Right lobe of liver (tissue), 4 donors: ENCODE measurements at regions not wholly inside any gene's neighbourhood (a gene's known extent, or its start where the extent isn't known, plus 50 kb on each side); places are given as distances from the start of the nearest gene placed in this dataset.

ENCODE experiments used
- CTCF ChIP-seq, 4 donors: fragments of 200-600 bp in 3 of 4; fragments of 450-650 bp in 1 of 4; IDR thresholded peaks; one replicate each; pipeline versions ENCODE4 v1.5.1 to v1.8.0; 2016 to 2022; ENCODE audit warnings: antibody characterized with exemption in 4 of 4, mild to moderate bottlenecking in 2 of 4
- POLR2A ChIP-seq: fragments of 450-650 bp; IDR thresholded peaks from one replicate; pipeline ENCODE4 v1.6.1; 2017; ENCODE audit warnings: antibody characterized with exemption, mild to moderate bottlenecking
- donor health status: DM: no; HTN: no; CAD: no.
- donor health status: DM: no; HTN: no; CAD: no.
- donor health status: DM: no; HTN: yes; CAD: no.

- TF ChIP-seq CTCF (IDR thresholded peaks at IDR 0.05) (no peak), POLR2A (no peak)
Measured at GRCh38 chr3:67821135-67821534, 166.7 kb upstream of the SUCLG2 start.
